GM19351 (cell line): ENCODE measurements at regions not wholly inside any gene's neighbourhood (a gene's known extent, or its start where the extent isn't known, plus 50 kb on each side); places are given as distances from the start of the nearest gene placed in this dataset.
"Not testable (repeated sequence)": the region's sequence is repeated elsewhere in the genome, so short reads cannot be mapped to it uniquely, and the experiment has no call there.

Source experiments
- ATAC-seq: cut with Tn5 transposase; IDR thresholded peaks from one replicate; pipeline ENCODE4 v1.9.1; 2021; ENCODE audit warnings: mild to moderate bottlenecking, moderate library complexity; ENCODE audit not compliant: unreplicated experiment

DNA sequence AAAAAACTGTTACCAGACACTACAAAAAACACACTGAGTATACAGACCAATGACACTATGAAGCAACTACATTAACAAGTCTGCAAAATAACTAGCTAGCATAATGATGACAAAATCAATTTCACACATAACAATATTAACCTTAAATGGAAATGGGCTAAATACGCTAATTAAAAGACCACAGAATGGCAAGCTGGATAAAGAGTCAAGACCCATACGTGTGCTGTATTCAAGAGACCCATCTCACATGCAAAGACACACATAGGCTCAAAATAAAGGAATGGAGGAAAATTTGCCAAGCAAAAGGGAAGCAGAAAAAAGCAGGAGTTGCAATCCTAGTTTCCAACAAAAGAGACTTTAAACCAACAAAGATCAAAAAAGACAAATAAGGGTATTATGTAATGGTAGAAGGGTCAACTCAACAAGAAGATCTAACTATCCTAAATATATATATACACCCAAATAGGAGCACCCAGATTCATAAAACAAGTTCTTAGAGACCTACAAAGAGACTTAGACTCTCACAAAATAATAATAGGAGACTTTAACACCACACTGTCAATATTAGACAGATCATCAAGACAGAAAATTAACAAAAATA lies 158.6 kb downstream of the ALDH8A1 start:
- ATAC-seq = not testable (repeated sequence)

- ATAC-seq = no peak
These were observed 162.5 kb downstream of the ALDH8A1 start for GRCh38 chr6:134787261-134787877.

DNA sequence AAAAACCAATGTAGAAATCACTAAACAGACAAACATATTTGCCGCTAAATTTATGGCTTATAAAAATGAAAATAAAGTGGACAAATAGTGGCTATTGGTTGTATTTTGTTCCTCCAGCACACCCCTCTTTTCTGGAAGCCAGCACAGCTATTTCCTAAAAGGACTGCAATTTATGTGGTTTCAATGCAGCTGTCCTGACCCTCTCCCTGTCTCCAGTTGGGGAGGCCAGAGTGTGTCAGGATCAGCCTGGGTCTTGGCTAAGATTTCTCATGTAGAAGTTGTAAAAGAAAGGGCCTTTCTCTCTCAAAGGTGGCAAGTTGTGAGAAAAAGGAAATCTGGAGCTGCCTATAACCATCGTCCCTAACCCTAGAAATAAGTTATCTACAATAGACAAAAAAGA lies 165.6 kb downstream of the ALDH8A1 start:
- ATAC-seq = no peak

- ATAC-seq = no peak
These were observed 171.5 kb downstream of the ALDH8A1 start for GRCh38 chr6:134778431-134778830.

DNA sequence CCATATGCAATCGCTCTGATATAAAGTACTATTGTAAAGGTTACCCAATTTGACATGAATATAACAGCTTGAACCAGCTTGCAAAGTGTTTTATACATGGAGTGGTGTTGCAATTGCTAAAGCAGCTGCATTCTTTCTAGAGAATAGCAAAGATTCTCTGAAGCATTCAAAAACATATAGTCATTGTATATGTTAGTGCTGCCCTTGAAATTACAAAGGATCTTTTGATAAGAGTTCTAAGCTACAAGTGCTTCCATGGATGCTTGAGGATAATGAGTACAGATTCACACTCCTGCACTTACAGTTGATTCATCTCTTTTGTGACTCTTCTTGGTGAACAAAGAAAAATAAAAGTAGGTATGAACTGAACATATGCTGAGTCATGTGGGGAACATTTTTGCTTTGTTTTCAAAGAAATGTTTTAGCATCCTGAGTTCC lies 175.7 kb downstream of the ALDH8A1 start:
- no peak for ATAC-seq

DNA sequence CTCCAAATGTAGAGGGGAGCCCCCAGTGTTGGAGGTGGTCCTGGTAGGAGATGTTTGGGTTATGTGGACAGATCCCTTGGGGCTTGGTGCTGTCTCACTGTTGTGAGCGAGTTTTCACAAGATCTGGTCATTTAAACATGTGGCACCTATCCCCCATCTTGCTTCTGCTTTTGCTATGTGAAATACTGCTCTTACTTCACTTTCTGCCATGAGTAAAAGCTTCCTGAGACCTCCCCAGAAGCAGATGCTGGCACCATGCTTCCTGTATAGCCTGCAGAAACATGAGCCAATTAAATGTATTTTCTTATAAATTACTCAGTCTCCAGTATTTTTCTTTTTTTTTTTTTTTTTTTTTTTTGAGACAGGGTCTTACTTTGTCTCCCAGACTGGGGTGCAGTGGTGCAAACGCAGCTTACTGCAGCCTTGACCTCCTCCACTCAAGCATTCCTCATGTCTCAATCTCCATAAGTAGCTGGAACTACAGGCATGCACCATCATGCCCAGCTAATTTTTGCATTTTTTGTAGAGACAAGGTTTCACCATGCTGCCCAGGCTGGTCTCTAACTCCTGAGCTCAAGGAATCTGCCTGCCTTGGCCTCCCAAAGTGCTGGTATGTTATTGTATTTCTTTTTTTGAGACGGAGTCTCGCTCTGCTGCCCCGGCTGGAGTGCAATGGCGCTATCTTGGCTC lies 177.1 kb downstream of the ALDH8A1 start:
- ATAC-seq = no peak

- no peak for ATAC-seq
These were observed 181.0 kb downstream of the ALDH8A1 start for GRCh38 chr6:134768931-134769330.

- no peak for ATAC-seq
These were observed 183.4 kb downstream of the ALDH8A1 start for GRCh38 chr6:134766497-134766896.

GRCh38 chr6:134764741-134765140 lies 185.2 kb downstream of the ALDH8A1 start:
- no peak for ATAC-seq

DNA sequence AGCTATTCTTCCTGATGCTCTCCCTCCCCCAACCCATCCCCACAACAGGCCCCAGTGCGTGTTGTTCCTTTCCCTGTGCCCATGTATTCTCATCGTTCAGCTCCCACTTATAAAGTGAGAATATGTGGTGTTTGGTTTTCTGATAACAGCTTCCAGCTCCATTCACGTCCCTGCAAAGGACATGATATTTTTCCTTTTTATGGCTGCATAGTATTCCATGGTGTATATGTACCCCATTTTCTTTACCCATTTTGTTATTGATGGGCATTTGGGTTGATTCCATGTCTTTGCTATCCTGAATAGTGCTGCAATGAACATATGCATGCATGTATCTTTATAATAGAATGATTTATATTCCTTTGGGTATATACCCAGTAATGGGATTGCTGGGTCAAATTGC lies 186.3 kb downstream of the ALDH8A1 start:
- not testable (repeated sequence) for ATAC-seq

DNA sequence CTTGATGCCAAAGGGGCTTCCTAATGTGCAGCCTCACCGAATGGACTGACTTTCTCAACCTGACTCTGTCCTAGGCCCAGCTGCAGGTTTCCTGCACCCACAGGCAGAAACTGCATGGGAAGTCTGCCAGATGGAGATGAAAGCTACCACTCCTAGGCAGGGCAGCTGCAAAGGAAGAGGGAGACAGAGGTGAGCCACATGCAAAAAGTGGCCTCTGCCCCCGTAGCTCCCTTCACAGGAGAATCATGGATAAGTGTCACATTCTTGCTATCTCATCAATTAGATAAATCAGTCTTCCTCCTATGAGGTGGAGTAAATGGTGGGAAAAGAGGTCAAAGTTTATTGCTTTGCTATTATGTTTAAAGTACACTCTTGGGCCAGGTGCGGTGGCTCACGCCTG lies 191.3 kb downstream of the ALDH8A1 start:
- ATAC-seq = no peak

DNA sequence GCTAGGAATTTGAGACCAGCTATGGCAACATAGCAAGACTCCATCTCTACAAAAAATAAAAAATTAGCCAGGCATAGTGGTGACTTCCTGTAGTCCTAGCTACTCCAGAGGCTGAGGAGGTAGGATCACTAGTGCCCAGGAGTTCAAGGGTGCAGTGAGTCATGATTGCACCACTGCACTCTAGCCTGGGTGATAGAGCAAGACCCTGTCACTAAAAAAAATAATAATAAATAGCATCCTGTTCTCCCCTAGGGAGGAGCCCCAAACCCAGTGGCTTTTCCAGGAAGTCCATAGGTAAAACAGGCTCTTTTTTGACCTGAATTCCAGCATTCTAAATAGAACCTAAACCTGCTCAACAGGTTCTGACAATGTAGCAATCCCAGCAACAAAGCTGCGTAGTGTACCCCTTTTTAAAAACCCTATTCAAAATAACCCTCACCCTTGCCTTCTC lies 192.0 kb downstream of the ALDH8A1 start:
- no peak for ATAC-seq

GRCh38 chr6:134756374-134757025 lies 193.4 kb downstream of the ALDH8A1 start:
- ATAC-seq = no peak

DNA sequence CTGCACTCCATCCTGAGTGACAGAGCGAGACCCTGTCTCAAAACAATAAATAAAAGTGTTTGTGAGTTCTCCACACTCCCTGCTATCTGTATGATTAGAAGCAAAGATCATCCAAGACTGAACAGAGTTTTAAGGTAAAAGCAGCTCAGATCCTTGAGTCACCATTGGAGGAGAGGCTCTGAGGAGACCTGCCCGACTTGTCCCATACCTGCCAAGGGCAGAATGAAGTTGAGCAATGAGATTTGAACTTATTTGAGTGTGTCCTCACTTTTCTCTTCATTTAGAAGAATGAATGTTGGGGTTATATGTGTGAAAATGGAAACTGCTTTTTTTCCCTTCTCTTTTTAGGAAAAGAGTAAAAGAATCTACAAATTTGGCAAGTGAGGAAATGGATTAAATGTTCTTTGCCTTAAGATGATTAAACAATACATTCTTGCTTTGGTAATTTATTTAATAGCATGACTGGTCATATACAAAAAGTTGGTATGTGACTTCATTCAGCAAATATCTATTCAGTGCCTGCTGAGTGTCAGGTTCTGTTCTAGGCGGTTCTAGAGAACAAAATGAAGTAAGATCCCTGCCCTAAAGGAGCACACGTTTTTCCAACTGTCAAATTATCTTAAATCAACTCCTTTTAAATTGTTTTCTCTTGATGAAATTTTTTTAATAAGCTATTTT lies 195.7 kb downstream of the ALDH8A1 start:
- no peak for ATAC-seq

DNA sequence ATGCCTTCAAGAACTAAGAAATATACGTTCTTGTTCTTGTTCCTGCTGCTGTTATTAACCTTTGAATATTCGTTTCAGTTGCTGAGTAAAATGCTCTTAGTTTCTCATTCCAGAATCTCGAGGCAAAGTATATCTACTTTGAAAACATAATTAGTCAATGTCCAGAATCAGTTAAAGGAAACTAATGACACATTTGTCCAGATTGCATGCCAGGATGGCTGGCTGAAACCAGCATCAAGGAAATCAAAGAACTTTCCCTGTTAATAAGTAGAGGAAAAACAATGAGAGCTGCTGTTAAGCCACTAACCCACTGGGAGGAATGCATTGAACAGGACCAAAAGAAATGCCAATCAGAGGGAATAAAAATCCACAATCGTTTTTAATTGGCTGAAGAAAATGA lies 196.9 kb downstream of the ALDH8A1 start:
- no peak for ATAC-seq

DNA sequence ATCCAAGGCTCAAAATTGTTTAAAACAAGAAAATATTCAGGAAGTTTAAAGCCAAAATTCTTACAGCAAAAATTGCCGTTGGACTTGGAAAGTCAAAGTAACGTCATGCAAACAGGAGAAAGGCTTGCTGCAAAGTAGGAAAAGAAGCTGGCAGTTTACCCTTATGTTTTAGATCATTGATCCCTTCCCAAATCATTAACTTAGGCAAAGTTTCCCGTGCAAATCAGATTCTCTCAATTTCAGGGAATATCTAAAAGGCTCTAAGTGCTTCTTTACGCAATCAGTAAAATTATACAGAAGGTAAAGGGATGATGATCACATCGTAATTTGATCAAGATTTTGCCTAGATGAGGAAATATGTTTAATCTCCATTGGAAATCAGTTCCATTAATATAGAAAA lies 197.5 kb downstream of the ALDH8A1 start:
- no peak for ATAC-seq

- ATAC-seq = no peak
These were observed 199.2 kb downstream of the ALDH8A1 start for GRCh38 chr6:134750669-134751068.

GRCh38 chr6:134748484-134748883 lies 201.4 kb downstream of the ALDH8A1 start:
- ATAC-seq = no peak

- not testable (repeated sequence) for ATAC-seq
These were observed 202.7 kb downstream of the ALDH8A1 start for GRCh38 chr6:134747197-134747596.

DNA sequence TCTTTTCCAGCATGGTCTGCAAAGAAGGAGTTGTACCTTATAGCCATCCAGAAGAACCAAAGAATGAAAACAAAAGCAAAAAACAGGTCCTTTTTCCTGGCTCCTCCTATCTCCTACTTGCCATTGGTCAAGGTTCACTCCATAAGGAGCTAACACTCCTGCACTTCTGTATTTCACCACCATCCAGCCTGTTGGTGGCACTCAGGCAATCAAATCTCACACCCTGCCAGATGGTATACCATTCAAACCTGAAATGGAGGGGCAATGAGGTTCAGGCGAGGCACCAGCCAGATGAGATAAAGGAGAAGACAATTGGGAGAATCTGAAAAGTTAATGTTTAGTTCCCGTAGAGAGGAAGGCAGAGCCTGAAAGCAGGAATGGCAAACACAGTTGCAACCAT lies 203.8 kb downstream of the ALDH8A1 start:
- ATAC-seq = no peak

- not testable (repeated sequence) for ATAC-seq
These were observed 204.7 kb downstream of the ALDH8A1 start for GRCh38 chr6:134745192-134745591.
